ENCODE measurements at regions not wholly inside any gene's neighbourhood (a gene's known extent, or its start where the extent isn't known, plus 50 kb on each side); places are given as distances from the start of the nearest gene placed in this dataset.

GRCh38 chr2:8232871-8233270, 449.0 kb upstream of the ID2 start:
- TF ChIP-seq CTCF (IDR thresholded peaks at IDR 0.05; ENCODE audit: low read depth, low read length, poor library complexity, severe bottlenecking) (no peak), EZH2phosphoT487 (IDR thresholded peaks at IDR 0.05; ENCODE audit: borderline replicate concordance, low read length) (no peak)

All from DOHH2 (cell line).